DOHH2 (cell line): ENCODE measurements at regions not wholly inside any gene's neighbourhood (a gene's known extent, or its start where the extent isn't known, plus 50 kb on each side); places are given as distances from the start of the nearest gene placed in this dataset.

Source experiments
- H3F3A ChIP-seq: fragments of 200-600 bp; sonication (generic), shearing (Covaris generic); 2 replicates; pipeline ENCODE4 v1.6.0; 2016; ENCODE audit warnings: antibody characterized with exemption, mild to moderate bottlenecking; ENCODE audit not compliant: control insufficient read depth, insufficient read depth
- H3K27ac ChIP-seq: fragments of 200-600 bp; sonication (generic); 2 replicates; pipeline ENCODE4 v1.5.1; 2014; ENCODE audit warnings: low read depth, mild to moderate bottlenecking, low read length, moderate library complexity
- H3K27me3 ChIP-seq: fragments of 200-600 bp; sonication (generic); 2 replicates; pipeline ENCODE4 v1.6.1; 2014; ENCODE audit warnings: mild to moderate bottlenecking, low read length, mixed read lengths; ENCODE audit not compliant: control insufficient read depth
- H3K36me3 ChIP-seq: fragments of 200-600 bp; sonication (generic); 2 replicates; pipeline ENCODE4 v1.6.1; 2014; ENCODE audit warnings: mild to moderate bottlenecking, low read length, moderate library complexity, mixed read lengths; ENCODE audit not compliant: control insufficient read depth
- H3K4me1 ChIP-seq: fragments of 200-600 bp; sonication (generic); 2 replicates; pipeline ENCODE4 v1.6.1; 2014; ENCODE audit warnings: mild to moderate bottlenecking, low read length, mixed read lengths; ENCODE audit not compliant: control insufficient read depth
- H3K4me2 ChIP-seq: fragments of 200-600 bp; sonication (generic); 2 replicates; pipeline ENCODE4 v1.6.0; 2014; ENCODE audit warnings: mild to moderate bottlenecking, low read length, moderate library complexity
- H3K4me3 ChIP-seq: fragments of 200-600 bp; sonication (generic); 2 replicates; pipeline ENCODE4 v1.5.1; 2014; ENCODE audit warnings: mild to moderate bottlenecking, low read length, mixed read lengths
- H3K79me2 ChIP-seq: fragments of 200-600 bp; sonication (generic); 2 replicates; pipeline ENCODE4 v1.6.1; 2014; ENCODE audit warnings: mild to moderate bottlenecking, low read length, mixed read lengths; ENCODE audit not compliant: control insufficient read depth
- H3K9me2 ChIP-seq: fragments of 200-600 bp; sonication (generic); replicated peaks from 2 replicates; pipeline ENCODE4 v1.6.1; 2014; ENCODE audit warnings: mild to moderate bottlenecking, low read length, mixed read lengths; ENCODE audit not compliant: control insufficient read depth
- H3K9me3 ChIP-seq: fragments of 200-600 bp; sonication (generic); 2 replicates; pipeline ENCODE4 v1.6.1; 2014; ENCODE audit warnings: antibody characterized with exemption, low read length, mixed read lengths; ENCODE audit not compliant: control insufficient read depth, insufficient read depth
- H4K20me1 ChIP-seq: fragments of 200-600 bp; sonication (generic); 2 replicates; pipeline ENCODE4 v1.6.0; 2014; ENCODE audit warnings: low read depth, mild to moderate bottlenecking, antibody characterized with exemption, low read length, moderate library complexity; ENCODE audit not compliant: control insufficient read depth, insufficient read depth
- EZH2phosphoT487 ChIP-seq: fragments of 200-600 bp; sonication (generic); IDR thresholded peaks from 2 replicates; pipeline ENCODE4 v1.6.1; 2017; ENCODE audit warnings: borderline replicate concordance, mild to moderate bottlenecking, antibody characterized with exemption, low read length, moderate library complexity, mixed read lengths
- TF ChIP-seq, protein P1 (sequence below): fragments of 200-600 bp; sonication (generic); IDR thresholded peaks from one replicate; pipeline ENCODE4 v1.5.1; 2014; ENCODE audit warnings: antibody characterized with exemption, mild to moderate bottlenecking, low read depth, low read length; ENCODE audit not compliant: poor library complexity, severe bottlenecking

DNA sequence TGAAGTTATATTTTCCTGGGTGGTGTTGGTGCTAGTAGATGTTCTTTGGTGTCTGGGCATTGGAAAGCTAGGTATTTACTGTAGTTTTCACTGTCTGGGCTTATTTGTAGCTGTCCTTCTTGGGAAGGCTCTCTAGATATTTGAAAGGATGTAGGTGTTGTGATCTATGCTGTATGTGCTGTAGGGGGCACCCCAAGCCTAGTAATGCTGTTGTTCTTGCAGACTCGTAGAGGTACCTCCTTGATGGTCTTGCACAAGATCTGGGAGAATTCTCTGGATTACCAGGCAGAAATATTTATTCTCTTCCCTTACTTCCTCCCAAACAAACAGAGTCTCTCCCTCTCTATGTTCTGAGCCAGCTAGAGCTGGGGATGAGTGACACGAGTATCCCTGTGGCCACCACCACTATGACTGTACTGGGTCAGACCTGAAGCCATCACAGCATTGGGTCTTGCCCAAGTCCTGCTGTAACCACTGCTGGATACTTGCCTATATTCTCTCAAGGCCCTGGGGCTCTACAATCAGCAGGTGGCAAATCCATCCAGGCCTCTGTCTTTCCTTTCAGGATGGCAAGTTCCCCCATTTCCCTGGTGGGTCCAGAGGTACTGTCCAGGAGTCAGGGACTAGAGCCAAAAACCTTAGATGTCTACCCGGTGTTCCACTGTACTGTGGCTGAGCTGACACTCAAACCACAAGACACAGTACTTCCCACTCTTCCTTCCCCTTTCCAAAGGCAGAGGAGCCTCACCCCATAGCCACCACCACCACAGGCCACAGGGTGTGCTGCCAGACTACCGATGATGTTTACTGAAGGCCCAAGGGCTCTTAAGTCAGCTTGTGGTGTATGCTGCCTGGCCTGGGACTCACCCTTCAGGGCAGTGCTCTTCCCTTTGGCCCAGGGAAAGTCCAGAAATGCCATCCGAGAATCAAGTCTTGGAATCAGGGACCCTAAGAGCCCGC lies 195.2 kb upstream of the DPPA4 start:
- H3K27ac ChIP-seq = no peak overlapping the region
- TF ChIP-seq EZH2phosphoT487 = no peak
- TF ChIP-seq, protein P1, sequence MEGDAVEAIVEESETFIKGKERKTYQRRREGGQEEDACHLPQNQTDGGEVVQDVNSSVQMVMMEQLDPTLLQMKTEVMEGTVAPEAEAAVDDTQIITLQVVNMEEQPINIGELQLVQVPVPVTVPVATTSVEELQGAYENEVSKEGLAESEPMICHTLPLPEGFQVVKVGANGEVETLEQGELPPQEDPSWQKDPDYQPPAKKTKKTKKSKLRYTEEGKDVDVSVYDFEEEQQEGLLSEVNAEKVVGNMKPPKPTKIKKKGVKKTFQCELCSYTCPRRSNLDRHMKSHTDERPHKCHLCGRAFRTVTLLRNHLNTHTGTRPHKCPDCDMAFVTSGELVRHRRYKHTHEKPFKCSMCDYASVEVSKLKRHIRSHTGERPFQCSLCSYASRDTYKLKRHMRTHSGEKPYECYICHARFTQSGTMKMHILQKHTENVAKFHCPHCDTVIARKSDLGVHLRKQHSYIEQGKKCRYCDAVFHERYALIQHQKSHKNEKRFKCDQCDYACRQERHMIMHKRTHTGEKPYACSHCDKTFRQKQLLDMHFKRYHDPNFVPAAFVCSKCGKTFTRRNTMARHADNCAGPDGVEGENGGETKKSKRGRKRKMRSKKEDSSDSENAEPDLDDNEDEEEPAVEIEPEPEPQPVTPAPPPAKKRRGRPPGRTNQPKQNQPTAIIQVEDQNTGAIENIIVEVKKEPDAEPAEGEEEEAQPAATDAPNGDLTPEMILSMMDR = peak; percentile 32
- no peaks in the 10 kb centered on the region for H3K9me2 ChIP-seq

DNA sequence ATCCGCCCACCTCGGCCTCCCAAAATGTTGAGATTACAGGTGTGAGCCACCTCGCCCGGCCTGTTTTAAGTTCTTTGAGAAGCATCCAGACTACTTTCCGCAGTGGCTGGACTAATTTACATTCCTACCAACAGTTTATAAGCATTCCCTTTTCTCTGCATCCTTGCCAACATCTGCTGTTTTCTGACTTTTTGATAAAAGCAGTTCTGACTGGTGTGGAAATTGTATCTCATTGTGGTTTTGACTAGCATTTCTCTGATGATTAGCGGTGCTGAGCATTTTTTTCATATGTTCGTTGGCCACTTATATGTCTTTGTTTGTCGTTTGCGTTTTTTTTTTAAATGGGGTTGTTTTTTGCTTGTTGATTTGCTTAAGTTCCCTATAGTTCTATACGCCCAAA lies 208.4 kb upstream of the DPPA4 start:
- TF ChIP-seq, protein P1 = no peak
- no peak for TF ChIP-seq EZH2phosphoT487
- no peaks in the 10 kb centered on the region for H3K9me3 ChIP-seq
- no peaks in the 10 kb centered on the region for H3K36me3 ChIP-seq
- no peak overlapping the region for H3K4me3 ChIP-seq
- no peaks in the 10 kb centered on the region for H3K4me1 ChIP-seq
- no peaks in the 10 kb centered on the region for H4K20me1 ChIP-seq
- H3K9me2 ChIP-seq = no peaks in the 10 kb centered on the region
- no peak overlapping the region for H3K27ac ChIP-seq
- H3K27me3 ChIP-seq = no peaks in the 10 kb centered on the region
- H3F3A ChIP-seq = no peaks in the 10 kb centered on the region
- H3K4me2 ChIP-seq = no peak overlapping the region
- H3K79me2 ChIP-seq = no peaks in the 10 kb centered on the region

More for the DNA sequence above, 195.2 kb upstream of the DPPA4 start:
- H3K36me3 ChIP-seq = no peaks in the 10 kb centered on the region
- H3K4me2 ChIP-seq = no peak overlapping the region
- H3K4me1 ChIP-seq = no peaks in the 10 kb centered on the region
- no peaks in the 10 kb centered on the region for H3K9me3 ChIP-seq
- H3K4me3 ChIP-seq = no peak overlapping the region
- H3K79me2 ChIP-seq = no peaks in the 10 kb centered on the region
- no peaks in the 10 kb centered on the region for H3K27me3 ChIP-seq
- no peaks in the 10 kb centered on the region for H3F3A ChIP-seq
- H4K20me1 ChIP-seq = no peaks in the 10 kb centered on the region

DNA sequence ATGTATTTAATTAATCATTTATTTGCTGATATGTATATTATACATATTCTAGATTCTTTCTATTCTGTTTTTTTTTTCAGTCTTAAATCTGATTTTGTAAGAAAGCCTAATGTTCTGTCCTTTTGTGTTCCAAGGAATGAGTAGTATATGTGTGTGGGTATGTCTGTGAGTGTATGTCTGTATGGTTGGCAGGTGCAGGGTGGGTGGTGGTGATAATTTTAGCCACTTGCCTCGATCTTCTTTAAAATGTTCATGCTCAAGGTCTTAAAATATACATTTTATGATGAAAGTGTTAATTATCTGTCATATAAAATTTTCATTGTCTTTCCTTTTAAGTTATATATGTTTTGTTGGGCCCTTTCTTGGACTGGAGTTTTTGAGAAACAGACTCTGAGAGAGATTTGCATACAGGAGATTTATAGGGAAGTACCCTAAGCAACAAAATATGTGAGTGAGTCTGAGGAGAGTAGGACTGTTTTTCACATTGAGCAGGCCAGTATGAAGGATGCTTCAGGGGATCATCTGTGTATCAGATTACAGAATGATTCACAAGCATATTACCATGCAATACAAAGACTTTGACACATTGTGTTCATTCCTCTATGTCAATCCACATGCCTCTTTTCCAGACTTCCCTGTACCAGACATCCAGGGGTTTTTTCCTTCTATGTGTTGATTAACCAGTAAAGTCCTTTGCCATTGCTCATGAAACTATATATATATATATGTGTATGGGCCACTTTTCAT lies 211.0 kb upstream of the DPPA4 start:
- no peaks in the 10 kb centered on the region for H3K27me3 ChIP-seq
- no peak overlapping the region for H3K4me2 ChIP-seq
- no peaks in the 10 kb centered on the region for H4K20me1 ChIP-seq
- H3K4me3 ChIP-seq = no peak overlapping the region
- no peaks in the 10 kb centered on the region for H3K4me1 ChIP-seq
- H3K36me3 ChIP-seq = no peaks in the 10 kb centered on the region
- H3K79me2 ChIP-seq = no peaks in the 10 kb centered on the region
- no peak overlapping the region for H3K27ac ChIP-seq
- H3K9me2 ChIP-seq = no peaks in the 10 kb centered on the region
- TF ChIP-seq EZH2phosphoT487 = no peak
- TF ChIP-seq, protein P1 = no peak
- H3F3A ChIP-seq = no peaks in the 10 kb centered on the region
- H3K9me3 ChIP-seq = no peaks in the 10 kb centered on the region
